Fibroblast of lung (primary cell): ENCODE measurements at regions not wholly inside any gene's neighbourhood (a gene's known extent, or its start where the extent isn't known, plus 50 kb on each side); places are given as distances from the start of the nearest gene placed in this dataset.

Experiments
- EZH2 ChIP-seq: IDR thresholded peaks from 2 replicates; pipeline ENCODE4 v1.5.1; 2012; ENCODE audit warnings: low read length, control low read depth, mild to moderate bottlenecking; ENCODE audit errors: missing control alignments
- TF ChIP-seq, protein P1 (sequence below), 2 donors: IDR thresholded peaks in 1 of 2; conservative IDR thresholded peaks in 1 of 2; 1 replicate in 1 of 2; 2 replicates in 1 of 2; pipeline ENCODE4 v1.5.1; 2011 to 2012; ENCODE audit warnings: low read length in 2 of 2, control low read depth in 1 of 2, inconsistent platforms in 1 of 2, low read depth in 1 of 2, mild to moderate bottlenecking in 1 of 2

- TF ChIP-seq, protein P1, sequence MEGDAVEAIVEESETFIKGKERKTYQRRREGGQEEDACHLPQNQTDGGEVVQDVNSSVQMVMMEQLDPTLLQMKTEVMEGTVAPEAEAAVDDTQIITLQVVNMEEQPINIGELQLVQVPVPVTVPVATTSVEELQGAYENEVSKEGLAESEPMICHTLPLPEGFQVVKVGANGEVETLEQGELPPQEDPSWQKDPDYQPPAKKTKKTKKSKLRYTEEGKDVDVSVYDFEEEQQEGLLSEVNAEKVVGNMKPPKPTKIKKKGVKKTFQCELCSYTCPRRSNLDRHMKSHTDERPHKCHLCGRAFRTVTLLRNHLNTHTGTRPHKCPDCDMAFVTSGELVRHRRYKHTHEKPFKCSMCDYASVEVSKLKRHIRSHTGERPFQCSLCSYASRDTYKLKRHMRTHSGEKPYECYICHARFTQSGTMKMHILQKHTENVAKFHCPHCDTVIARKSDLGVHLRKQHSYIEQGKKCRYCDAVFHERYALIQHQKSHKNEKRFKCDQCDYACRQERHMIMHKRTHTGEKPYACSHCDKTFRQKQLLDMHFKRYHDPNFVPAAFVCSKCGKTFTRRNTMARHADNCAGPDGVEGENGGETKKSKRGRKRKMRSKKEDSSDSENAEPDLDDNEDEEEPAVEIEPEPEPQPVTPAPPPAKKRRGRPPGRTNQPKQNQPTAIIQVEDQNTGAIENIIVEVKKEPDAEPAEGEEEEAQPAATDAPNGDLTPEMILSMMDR (conservative IDR thresholded peaks at IDR 0.05 in 1 of 2, IDR thresholded peaks at IDR 0.05 in 1 of 2; ENCODE audit: low read depth in 1 of 2, low read length in 2 of 2) = no peak
- no peak for TF ChIP-seq EZH2
These were observed 262.9 kb downstream of the MN1 start for GRCh38 chr22:27538666-27539065.
